ENCODE measurements at regions not wholly inside any gene's neighbourhood (a gene's known extent, or its start where the extent isn't known, plus 50 kb on each side); places are given as distances from the start of the nearest gene placed in this dataset.

DNA sequence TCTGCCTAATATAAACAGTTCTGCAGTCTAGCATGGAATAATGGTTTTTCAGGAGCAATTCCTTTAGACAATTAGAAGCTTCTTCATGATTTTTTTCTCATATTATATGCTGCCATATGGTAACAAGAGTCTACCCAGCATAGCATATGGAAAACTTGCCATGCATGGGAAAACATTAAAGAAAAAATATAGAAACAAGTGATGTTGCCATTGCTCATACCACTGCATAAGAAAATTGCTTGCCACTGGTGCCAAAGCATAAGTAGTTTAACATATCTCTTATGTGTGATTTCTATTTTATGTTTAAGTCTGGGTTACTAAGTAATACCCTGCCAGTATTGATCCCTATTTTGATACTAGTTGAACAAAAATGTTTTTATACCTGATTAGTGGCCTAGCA is 171.2 kb downstream of the CCDC59 start:
- TF ChIP-seq, protein P1, sequence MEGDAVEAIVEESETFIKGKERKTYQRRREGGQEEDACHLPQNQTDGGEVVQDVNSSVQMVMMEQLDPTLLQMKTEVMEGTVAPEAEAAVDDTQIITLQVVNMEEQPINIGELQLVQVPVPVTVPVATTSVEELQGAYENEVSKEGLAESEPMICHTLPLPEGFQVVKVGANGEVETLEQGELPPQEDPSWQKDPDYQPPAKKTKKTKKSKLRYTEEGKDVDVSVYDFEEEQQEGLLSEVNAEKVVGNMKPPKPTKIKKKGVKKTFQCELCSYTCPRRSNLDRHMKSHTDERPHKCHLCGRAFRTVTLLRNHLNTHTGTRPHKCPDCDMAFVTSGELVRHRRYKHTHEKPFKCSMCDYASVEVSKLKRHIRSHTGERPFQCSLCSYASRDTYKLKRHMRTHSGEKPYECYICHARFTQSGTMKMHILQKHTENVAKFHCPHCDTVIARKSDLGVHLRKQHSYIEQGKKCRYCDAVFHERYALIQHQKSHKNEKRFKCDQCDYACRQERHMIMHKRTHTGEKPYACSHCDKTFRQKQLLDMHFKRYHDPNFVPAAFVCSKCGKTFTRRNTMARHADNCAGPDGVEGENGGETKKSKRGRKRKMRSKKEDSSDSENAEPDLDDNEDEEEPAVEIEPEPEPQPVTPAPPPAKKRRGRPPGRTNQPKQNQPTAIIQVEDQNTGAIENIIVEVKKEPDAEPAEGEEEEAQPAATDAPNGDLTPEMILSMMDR (IDR thresholded peaks at IDR 0.05) = no peak
- no peak for TF ChIP-seq POLR2A (IDR thresholded peaks at IDR 0.05)

Data from thyroid gland (tissue), 4 donors.